Panc1 (cell line): ENCODE measurements at regions not wholly inside any gene's neighbourhood (a gene's known extent, or its start where the extent isn't known, plus 50 kb on each side); places are given as distances from the start of the nearest gene placed in this dataset.

Experiments
- POLR2AphosphoS5 ChIP-seq: IDR thresholded peaks from 2 replicates; pipeline ENCODE4 v1.6.1; 2012; ENCODE audit warnings: mild to moderate bottlenecking, low read depth, low read length, moderate library complexity
- TF ChIP-seq, protein P1 (sequence below): fragments of 450-650 bp; IDR thresholded peaks from 2 replicates; pipeline ENCODE4 v1.5.1; 2017; ENCODE audit warnings: mild to moderate bottlenecking

DNA sequence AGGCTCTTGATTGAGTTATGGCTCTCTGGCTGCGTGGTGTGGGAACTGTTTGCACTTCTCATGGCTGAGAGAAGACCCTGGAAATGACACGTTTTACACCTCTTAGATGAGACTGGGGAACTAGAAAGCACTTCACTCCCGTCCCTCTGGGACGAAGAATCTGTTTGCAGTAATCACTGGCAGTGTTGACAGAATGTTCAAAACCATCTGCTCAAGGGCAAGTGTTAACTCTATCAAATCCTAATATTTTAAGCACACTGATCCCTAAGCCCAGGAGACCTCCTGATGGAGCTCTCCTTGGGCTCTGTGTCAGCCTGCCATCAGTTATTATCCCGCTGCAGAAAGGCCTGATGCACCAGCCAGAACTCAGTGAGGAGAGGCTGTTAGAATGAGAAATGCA is 323.8 kb upstream of the DNAJC19 start:
- TF ChIP-seq, protein P1, sequence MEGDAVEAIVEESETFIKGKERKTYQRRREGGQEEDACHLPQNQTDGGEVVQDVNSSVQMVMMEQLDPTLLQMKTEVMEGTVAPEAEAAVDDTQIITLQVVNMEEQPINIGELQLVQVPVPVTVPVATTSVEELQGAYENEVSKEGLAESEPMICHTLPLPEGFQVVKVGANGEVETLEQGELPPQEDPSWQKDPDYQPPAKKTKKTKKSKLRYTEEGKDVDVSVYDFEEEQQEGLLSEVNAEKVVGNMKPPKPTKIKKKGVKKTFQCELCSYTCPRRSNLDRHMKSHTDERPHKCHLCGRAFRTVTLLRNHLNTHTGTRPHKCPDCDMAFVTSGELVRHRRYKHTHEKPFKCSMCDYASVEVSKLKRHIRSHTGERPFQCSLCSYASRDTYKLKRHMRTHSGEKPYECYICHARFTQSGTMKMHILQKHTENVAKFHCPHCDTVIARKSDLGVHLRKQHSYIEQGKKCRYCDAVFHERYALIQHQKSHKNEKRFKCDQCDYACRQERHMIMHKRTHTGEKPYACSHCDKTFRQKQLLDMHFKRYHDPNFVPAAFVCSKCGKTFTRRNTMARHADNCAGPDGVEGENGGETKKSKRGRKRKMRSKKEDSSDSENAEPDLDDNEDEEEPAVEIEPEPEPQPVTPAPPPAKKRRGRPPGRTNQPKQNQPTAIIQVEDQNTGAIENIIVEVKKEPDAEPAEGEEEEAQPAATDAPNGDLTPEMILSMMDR, result no peak
- no peak for TF ChIP-seq POLR2AphosphoS5
